Cardiac fibroblast (primary cell): ENCODE measurements at regions not wholly inside any gene's neighbourhood (a gene's known extent, or its start where the extent isn't known, plus 50 kb on each side); places are given as distances from the start of the nearest gene placed in this dataset.

Experiments used
- DNase-seq, 2 donors: peaks; one replicate each; pipeline versions ENCODE4 v3.0.0 to v3.0.0-alpha.2; 2010; ENCODE audit warnings: low read depth in 2 of 2
- H3K4me3 ChIP-seq, 2 donors: replicated peaks in 1 of 2; 1 replicate in 1 of 2; 2 replicates in 1 of 2; pipeline ENCODE4 v1.5.1; 2011; ENCODE audit warnings: low read depth in 2 of 2, low read length in 2 of 2, mild to moderate bottlenecking in 2 of 2, moderate library complexity in 1 of 2
- TF ChIP-seq, protein P1 (sequence below): IDR thresholded peaks from one replicate; pipeline ENCODE4 v1.5.1; 2011; ENCODE audit warnings: low read depth, mild to moderate bottlenecking, low read length, inconsistent platforms

DNA sequence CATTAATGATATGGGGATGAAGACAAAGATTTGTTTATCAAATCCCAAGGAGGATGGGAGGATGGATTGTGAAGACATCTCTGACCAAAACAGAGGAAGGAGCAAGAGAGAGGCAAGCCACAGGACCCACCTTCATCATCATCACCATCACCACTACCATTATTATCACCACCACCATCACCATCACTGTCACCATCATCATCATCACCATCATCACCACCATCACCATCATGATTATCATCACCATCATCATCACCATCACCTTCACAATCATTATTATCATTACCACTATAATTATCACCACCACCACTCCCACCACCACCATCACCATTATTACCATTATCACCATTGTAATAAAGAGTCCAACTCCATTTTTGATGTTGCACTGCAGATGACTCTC is 482.5 kb downstream of the PTPRU start:
- H3K4me3 ChIP-seq = no peak overlapping the region
- TF ChIP-seq, protein P1, sequence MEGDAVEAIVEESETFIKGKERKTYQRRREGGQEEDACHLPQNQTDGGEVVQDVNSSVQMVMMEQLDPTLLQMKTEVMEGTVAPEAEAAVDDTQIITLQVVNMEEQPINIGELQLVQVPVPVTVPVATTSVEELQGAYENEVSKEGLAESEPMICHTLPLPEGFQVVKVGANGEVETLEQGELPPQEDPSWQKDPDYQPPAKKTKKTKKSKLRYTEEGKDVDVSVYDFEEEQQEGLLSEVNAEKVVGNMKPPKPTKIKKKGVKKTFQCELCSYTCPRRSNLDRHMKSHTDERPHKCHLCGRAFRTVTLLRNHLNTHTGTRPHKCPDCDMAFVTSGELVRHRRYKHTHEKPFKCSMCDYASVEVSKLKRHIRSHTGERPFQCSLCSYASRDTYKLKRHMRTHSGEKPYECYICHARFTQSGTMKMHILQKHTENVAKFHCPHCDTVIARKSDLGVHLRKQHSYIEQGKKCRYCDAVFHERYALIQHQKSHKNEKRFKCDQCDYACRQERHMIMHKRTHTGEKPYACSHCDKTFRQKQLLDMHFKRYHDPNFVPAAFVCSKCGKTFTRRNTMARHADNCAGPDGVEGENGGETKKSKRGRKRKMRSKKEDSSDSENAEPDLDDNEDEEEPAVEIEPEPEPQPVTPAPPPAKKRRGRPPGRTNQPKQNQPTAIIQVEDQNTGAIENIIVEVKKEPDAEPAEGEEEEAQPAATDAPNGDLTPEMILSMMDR = no peak
- DNase-seq = no peak

DNA sequence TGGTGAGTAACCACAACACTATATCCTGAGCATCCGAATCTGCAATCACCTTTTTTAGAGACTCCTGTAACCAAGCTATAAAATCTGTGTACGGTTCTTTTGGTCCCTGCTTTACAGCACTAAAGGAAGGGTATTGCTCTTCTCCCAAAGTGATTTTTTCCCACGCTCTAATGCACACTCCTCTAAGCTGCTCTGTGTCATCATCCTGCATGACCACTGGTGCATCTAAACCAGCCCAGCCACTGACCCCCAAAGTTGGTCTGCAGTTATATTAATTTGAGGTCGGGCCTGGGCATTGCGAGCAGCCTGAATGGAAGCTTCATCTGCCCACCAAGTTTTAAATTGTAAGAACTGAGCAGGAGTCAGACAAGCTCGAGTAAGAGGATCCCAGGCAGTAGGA is 480.0 kb downstream of the PTPRU start:
- no peak for DNase-seq
- TF ChIP-seq, protein P1 = no peak

DNA sequence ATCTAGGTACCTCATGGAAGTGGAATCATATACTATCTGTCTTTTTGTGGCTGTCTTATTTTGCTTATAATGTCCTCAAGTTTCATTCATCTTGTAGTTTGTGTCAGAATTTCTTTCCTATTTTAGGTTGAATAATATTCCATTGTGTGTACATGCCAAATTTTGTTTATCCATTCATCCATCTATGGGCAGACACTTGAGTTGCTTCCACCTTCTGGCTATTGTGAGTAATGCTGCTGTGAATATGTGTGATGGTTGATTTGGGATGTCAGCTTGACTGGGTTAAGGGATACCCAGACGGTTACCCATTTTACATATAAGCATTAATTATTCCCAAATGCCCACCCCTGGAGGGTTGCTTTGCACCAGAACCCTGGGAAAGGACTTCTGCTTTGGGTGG is 477.5 kb downstream of the PTPRU start:
- DNase-seq = peak; percentile 24 to 37
- TF ChIP-seq, protein P1 = peak; percentile 46

More for the DNA sequence above, 480.0 kb downstream of the PTPRU start:
- no peak overlapping the region for H3K4me3 ChIP-seq

DNA sequence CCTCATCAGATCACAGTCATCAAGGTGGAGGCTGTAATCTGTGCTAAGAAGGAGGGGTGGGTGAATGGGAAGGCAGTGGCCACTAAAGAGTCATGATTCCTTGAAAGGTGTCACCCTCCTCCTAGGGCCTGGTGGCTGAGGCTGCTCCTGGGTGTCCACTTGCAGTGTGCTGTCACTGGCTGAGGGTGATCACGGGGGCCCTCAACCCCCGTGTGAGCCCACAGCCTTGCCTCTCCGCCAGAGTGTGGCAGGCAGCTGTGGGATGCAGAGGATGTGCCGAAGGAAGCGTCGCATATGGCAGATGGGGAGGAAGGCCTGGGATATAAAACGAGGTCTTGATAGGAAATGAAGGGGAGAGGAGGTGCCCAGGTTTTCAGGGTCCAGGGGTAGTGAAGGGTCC is 476.5 kb downstream of the PTPRU start:
- no peak overlapping the region for H3K4me3 ChIP-seq
- TF ChIP-seq, protein P1 = no peak
- DNase-seq = no peak

More for the DNA sequence above, 477.5 kb downstream of the PTPRU start:
- H3K4me3 ChIP-seq = no peak overlapping the region

DNA sequence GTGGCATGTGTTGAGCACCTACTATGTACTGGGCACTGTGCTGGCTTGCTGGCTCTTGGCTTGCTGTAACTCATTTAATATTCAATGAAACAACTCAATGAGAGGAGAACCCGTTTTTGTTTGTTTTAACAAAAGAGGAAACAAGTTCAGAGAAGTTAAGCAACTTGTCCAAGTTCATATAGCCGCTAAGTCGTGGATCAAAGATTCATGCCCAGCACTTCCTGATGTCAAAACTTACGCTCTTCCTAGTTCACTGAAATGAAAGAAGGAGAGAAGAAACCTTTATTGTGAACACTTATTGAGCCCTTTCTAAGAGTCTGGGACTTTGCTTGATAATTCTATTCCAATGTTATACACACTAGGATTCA is 475.9 kb downstream of the PTPRU start:
- DNase-seq = no peak
- TF ChIP-seq, protein P1 = no peak
- H3K4me3 ChIP-seq = no peak overlapping the region

DNA sequence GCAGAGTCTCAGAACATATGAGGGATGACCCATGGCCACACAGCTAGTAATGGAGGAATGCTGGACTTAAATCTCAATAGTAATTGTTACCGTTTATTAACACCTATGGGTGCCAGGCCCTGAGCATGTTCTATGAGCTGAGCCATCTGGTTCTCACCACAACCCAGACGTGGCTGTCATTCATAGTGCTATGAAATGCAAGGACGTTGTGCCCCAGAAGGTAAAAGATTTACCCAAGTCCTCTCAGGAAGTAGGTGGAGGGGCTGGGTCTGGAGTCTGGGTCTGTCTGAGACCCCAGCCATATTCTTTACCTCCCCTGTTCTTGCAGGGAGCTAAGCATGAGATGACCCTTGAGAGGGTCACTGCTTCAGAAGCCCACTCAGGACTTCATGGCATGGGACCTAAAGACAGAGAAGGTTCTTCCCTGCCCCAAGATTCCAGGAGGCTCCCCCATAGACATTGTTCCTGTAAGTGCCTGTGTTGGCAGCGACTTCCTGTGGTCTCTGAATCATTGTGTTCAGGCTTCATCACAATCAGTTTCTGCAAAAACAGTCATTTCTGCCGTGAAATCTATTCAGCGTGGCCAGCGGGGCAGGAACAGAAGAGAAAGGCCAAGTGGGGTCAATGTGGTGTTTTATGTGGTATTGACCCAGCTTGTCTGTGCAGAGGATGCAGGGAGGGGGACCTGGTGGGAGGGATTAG is 475.4 kb downstream of the PTPRU start:
- TF ChIP-seq, protein P1 = no peak
- DNase-seq = peak; percentile 65 to 84
- H3K4me3 ChIP-seq = no peak overlapping the region
